ENCODE measurements at regions not wholly inside any gene's neighbourhood (a gene's known extent, or its start where the extent isn't known, plus 50 kb on each side); places are given as distances from the start of the nearest gene placed in this dataset.

- no peak for TF ChIP-seq CTCF (IDR thresholded peaks at IDR 0.05)
- no peak for TF ChIP-seq EZH2 (IDR thresholded peaks at IDR 0.05; ENCODE audit: borderline replicate concordance, insufficient read depth, low read depth, low read length, poor library complexity, severe bottlenecking)
Observed at GRCh38 chr10:110410329-110411046, 87.2 kb upstream of the DUSP5 start.

Data from B cell (primary cell).